ENCODE measurements at regions not wholly inside any gene's neighbourhood (a gene's known extent, or its start where the extent isn't known, plus 50 kb on each side); places are given as distances from the start of the nearest gene placed in this dataset.

DNA sequence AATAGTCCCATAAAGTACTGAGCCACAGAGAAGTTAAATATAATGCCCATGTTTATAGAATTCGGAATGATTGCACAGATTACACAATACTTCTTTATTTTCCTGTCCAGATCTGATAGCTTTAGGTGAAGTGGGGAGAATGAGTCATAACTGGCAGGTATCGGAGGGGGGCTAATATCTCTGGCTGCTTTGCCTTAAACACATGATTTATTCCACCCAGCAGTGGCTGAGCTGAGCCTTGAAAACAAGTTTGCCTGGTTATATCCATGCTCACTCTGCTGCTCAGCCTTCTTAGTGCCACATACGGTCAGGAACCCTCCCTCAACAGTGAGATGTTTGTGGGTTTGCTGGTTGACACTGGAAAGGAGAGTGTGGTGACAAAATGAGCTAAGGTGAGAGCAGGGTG is 119.7 kb upstream of the ZNF648 start:
- no peak for TF ChIP-seq POLR2A (IDR thresholded peaks at IDR 0.05)
- TF ChIP-seq, protein P1, sequence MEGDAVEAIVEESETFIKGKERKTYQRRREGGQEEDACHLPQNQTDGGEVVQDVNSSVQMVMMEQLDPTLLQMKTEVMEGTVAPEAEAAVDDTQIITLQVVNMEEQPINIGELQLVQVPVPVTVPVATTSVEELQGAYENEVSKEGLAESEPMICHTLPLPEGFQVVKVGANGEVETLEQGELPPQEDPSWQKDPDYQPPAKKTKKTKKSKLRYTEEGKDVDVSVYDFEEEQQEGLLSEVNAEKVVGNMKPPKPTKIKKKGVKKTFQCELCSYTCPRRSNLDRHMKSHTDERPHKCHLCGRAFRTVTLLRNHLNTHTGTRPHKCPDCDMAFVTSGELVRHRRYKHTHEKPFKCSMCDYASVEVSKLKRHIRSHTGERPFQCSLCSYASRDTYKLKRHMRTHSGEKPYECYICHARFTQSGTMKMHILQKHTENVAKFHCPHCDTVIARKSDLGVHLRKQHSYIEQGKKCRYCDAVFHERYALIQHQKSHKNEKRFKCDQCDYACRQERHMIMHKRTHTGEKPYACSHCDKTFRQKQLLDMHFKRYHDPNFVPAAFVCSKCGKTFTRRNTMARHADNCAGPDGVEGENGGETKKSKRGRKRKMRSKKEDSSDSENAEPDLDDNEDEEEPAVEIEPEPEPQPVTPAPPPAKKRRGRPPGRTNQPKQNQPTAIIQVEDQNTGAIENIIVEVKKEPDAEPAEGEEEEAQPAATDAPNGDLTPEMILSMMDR (IDR thresholded peaks at IDR 0.05), result no peak
